ENCODE measurements at regions not wholly inside any gene's neighbourhood (a gene's known extent, or its start where the extent isn't known, plus 50 kb on each side); places are given as distances from the start of the nearest gene placed in this dataset.

DNA sequence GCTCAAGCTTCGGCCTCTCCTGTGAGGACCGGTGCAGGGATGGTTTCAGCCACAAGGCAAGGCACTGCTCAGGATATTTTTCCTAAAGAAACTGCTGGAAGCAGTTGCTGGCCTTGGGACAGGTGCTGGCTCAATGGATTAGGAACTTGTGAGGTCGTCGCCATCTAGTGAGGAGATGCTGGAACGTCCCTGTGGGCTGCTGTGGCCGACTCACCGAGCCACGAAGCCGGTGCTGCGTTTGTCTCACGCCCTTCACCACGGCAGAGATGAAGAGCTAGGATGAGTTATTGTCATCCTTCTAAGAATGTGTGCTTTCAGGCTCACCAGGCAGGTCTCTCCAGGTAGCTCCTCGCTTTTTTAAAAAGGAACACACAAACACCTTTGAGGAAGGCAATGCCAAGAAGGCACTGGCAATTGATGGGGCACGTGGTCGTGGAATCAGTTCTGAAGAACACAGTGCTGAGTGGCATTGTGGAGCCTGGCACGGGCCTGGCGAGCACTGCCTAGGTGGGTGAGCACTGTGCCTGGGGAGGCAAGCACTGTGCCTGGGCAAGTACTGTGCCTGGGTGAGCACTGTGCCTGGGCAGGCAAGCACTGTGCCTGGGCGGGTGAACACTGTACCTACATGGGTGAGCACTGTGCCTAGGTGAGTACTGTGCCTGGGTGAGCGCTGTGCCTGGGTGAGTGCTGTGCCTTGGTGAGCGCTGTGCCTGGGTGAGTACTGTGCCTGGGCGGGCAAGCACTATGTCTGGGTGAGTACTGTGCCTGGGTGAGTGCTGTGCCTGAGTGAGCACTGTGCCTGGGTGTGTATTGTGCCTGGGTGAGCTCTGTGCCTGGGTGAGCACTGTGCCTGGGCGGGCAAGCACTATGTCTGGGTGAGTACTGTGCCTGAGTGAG lies 140.4 kb downstream of the TEX29 start:
- TF ChIP-seq, protein P1, sequence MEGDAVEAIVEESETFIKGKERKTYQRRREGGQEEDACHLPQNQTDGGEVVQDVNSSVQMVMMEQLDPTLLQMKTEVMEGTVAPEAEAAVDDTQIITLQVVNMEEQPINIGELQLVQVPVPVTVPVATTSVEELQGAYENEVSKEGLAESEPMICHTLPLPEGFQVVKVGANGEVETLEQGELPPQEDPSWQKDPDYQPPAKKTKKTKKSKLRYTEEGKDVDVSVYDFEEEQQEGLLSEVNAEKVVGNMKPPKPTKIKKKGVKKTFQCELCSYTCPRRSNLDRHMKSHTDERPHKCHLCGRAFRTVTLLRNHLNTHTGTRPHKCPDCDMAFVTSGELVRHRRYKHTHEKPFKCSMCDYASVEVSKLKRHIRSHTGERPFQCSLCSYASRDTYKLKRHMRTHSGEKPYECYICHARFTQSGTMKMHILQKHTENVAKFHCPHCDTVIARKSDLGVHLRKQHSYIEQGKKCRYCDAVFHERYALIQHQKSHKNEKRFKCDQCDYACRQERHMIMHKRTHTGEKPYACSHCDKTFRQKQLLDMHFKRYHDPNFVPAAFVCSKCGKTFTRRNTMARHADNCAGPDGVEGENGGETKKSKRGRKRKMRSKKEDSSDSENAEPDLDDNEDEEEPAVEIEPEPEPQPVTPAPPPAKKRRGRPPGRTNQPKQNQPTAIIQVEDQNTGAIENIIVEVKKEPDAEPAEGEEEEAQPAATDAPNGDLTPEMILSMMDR (IDR thresholded peaks at IDR 0.05), result peak in 1 of 3 experiments; percentile 46
- TF ChIP-seq POLR2A (IDR thresholded peaks at IDR 0.05), result no peak

Data from testis (tissue), 2 donors.